GM12874 (cell line): ENCODE measurements at regions not wholly inside any gene's neighbourhood (a gene's known extent, or its start where the extent isn't known, plus 50 kb on each side); places are given as distances from the start of the nearest gene placed in this dataset.

Experiments used
- TF ChIP-seq, protein P1 (sequence below): IDR thresholded peaks from 2 replicates; pipeline ENCODE4 v1.5.1; 2011; ENCODE audit warnings: low read depth, mild to moderate bottlenecking, control low read depth, low read length, moderate library complexity; ENCODE audit not compliant: insufficient read depth

- TF ChIP-seq, protein P1, sequence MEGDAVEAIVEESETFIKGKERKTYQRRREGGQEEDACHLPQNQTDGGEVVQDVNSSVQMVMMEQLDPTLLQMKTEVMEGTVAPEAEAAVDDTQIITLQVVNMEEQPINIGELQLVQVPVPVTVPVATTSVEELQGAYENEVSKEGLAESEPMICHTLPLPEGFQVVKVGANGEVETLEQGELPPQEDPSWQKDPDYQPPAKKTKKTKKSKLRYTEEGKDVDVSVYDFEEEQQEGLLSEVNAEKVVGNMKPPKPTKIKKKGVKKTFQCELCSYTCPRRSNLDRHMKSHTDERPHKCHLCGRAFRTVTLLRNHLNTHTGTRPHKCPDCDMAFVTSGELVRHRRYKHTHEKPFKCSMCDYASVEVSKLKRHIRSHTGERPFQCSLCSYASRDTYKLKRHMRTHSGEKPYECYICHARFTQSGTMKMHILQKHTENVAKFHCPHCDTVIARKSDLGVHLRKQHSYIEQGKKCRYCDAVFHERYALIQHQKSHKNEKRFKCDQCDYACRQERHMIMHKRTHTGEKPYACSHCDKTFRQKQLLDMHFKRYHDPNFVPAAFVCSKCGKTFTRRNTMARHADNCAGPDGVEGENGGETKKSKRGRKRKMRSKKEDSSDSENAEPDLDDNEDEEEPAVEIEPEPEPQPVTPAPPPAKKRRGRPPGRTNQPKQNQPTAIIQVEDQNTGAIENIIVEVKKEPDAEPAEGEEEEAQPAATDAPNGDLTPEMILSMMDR, result no peak
Observed at GRCh38 chr13:47044842-47045241, 148.0 kb upstream of the HTR2A start.

GRCh38 chr13:47039106-47039505 is 142.3 kb upstream of the HTR2A start:
- TF ChIP-seq, protein P1, result no peak

DNA sequence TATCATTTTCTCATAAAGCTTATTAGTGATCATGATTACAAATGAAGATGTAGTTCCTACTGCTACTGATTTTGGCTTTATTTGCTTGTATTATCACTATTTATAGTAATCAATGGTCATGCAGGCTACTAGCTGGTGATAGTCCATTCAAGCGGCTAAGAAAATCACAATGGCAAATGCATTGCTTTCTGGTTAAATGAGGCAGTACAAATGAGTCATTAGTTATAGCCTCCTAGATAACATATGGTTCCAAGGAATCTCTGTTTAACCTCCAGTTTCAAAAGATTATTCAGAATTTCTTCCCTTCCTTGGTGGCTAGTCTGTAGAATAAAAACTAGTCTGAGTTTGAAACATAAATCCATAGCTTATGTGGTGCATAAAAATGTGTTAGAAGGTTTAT is 141.3 kb upstream of the HTR2A start:
- TF ChIP-seq, protein P1, result no peak

GRCh38 chr13:47036294-47037008 is 139.6 kb upstream of the HTR2A start:
- TF ChIP-seq, protein P1, result no peak

- TF ChIP-seq, protein P1, result no peak
Observed at GRCh38 chr13:47033216-47033615, 136.4 kb upstream of the HTR2A start.

DNA sequence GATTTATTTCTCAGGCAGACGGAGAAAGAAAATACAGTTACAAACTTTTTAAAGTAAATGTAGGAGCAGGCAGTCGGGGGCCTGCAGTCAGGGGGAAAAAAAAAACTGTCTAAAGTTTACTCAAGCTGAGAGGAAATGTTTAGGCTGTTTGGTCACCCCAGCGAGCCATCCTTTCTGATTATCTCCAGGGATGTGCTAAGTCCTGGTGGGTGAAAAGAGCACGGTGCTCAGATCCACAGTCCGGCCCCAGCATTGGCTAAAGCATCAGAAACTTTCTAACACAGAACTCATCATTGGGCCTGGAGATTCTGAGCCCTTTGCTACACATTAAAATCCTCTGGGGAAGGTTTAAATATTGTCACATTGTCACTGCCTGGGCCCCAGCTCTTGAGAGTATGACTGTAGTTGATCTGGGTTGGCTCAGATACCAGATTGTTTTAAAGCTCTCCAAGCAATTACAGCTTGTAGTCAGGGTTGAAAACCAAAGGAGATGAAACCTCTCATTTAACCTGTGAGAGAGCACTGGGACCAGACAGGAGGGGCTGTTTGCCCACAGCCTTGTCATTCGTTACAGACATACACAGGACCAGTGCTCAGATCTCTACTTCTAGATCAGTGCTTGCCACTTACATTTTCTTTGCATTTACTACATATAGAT is 131.1 kb upstream of the HTR2A start:
- TF ChIP-seq, protein P1, result no peak

DNA sequence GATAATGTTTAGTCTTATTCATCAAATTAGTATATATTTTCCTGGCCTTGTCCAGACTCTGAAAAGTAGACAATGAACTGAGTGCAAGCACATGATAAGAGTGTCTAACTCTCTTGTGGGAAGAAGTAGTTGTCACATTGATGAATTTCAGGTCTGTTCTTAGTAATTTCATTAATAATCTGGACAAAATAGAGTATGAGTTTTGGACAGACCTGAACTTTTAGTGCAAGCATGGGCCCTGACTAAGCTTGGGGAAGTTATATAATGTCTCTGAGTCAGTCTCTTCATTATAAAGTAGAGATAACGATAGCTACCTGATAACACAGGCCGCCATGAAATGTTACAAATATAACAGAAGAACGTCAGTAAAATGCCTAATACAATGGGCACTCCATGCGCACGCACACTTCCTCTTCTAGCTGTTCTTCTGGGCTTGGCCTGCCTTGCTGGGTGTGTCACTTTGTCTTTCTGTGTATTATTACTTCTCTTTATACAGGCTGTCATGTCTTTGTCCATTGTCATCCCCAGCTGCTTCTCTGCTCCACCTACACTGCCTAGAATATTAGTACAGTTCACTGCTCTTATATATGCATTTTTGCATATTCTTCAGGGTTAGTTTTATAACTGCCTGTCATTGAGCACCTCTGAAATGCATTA is 129.1 kb upstream of the HTR2A start:
- TF ChIP-seq, protein P1, result no peak
